ENCODE measurements at regions not wholly inside any gene's neighbourhood (a gene's known extent, or its start where the extent isn't known, plus 50 kb on each side); places are given as distances from the start of the nearest gene placed in this dataset.

DNA sequence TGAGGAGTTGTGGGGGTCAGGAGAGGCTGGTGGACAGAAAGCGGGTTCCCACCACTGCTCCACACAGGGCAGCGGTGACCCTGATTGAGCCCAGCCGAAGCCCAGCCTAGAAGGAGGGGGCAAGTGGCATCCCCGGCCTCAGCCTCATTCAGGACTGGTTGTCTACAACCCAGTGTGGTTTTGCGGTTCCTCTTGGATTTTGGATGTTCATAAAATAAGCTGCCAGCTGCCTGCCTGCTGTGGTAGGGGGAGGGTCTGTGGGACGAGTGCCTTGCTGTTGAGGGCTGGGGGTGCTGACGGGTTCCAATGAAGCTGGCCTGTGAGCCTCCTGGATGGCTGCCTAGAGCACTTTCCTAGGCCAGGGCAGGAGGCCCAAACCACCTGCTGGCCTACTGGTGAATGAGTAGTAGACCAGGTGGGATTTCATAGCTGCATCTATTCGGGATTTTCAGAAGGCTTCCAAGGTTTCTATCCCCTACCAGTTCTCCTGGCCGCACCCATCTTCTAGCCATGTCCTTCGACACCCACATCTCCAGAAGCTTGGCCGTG, 102.4 kb downstream of the NDFIP1 start:
- TF ChIP-seq FOXP2 (optimal IDR thresholded peaks at IDR 0.05; ENCODE audit: borderline replicate concordance, extremely low read depth, extremely low read length, insufficient read depth) (no peak), TAF1 (IDR thresholded peaks at IDR 0.05; ENCODE audit: borderline replicate concordance, insufficient read depth, low read length) (no peak), POLR2AphosphoS5 (IDR thresholded peaks at IDR 0.05; ENCODE audit: low read depth, low read length) (no peak), SIN3A (IDR thresholded peaks at IDR 0.05; ENCODE audit: borderline replicate concordance, insufficient read depth, low read length) (no peak)
- TF ChIP-seq, protein P1, sequence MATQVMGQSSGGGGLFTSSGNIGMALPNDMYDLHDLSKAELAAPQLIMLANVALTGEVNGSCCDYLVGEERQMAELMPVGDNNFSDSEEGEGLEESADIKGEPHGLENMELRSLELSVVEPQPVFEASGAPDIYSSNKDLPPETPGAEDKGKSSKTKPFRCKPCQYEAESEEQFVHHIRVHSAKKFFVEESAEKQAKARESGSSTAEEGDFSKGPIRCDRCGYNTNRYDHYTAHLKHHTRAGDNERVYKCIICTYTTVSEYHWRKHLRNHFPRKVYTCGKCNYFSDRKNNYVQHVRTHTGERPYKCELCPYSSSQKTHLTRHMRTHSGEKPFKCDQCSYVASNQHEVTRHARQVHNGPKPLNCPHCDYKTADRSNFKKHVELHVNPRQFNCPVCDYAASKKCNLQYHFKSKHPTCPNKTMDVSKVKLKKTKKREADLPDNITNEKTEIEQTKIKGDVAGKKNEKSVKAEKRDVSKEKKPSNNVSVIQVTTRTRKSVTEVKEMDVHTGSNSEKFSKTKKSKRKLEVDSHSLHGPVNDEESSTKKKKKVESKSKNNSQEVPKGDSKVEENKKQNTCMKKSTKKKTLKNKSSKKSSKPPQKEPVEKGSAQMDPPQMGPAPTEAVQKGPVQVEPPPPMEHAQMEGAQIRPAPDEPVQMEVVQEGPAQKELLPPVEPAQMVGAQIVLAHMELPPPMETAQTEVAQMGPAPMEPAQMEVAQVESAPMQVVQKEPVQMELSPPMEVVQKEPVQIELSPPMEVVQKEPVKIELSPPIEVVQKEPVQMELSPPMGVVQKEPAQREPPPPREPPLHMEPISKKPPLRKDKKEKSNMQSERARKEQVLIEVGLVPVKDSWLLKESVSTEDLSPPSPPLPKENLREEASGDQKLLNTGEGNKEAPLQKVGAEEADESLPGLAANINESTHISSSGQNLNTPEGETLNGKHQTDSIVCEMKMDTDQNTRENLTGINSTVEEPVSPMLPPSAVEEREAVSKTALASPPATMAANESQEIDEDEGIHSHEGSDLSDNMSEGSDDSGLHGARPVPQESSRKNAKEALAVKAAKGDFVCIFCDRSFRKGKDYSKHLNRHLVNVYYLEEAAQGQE (IDR thresholded peaks at IDR 0.05; ENCODE audit: insufficient read depth in 1 of 2, low read depth in 2 of 2, low read length in 2 of 2), result no peak

DNA sequence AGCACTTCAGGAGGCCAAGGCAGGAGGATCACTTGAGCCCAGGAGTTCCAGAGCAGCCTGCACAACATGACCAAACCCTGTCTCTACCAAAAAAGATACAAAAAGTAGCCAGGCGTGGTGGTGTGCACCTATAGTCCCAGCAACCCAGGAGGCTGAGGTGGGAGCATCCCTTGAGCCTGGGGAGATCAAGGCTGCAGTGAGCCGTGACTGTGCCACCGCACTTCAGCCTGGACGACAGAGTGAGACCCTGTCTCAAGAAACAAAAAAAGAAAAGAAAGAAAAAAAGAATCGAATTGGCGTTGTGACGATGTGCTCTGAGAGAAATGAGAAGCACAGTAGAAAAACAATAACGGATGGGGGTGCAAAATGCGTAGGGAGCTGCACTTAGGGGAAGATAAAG, 101.4 kb downstream of the NDFIP1 start:
- TF ChIP-seq FOXP2 (optimal IDR thresholded peaks at IDR 0.05; ENCODE audit: borderline replicate concordance, extremely low read depth, extremely low read length, insufficient read depth), result no peak
- TF ChIP-seq, protein P1 (IDR thresholded peaks at IDR 0.05; ENCODE audit: insufficient read depth in 1 of 2, low read depth in 2 of 2, low read length in 2 of 2), result no peak
- no peak for TF ChIP-seq SIN3A (IDR thresholded peaks at IDR 0.05; ENCODE audit: borderline replicate concordance, insufficient read depth, low read length)
- no peak for TF ChIP-seq POLR2AphosphoS5 (IDR thresholded peaks at IDR 0.05; ENCODE audit: low read depth, low read length)
- TF ChIP-seq TAF1 (IDR thresholded peaks at IDR 0.05; ENCODE audit: borderline replicate concordance, insufficient read depth, low read length), result no peak

DNA sequence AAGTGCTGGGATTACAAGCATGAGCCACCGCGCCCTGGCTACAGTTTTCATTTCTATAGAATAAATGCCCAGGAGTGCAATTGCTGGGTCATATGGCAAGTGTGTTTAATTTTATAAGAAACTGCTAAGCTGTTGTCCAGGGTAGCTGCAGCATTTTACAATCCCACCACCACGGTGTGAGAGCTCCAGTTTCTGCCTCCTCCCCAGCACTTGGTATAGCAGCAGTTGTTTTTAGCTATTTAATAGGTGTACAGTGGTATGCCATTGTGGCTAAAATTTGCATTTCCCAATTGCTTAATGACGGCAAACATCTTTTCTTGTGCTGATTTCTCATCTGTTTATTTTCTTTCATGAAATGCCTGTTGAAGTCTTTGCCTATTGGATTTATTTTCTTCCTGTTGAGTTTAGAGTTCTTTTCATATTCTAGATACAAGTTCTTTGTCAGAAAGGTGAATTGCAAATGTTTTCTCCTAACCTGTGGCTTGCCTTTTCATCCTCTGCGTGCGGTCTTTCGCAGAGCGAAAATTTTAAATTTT, 100.3 kb downstream of the NDFIP1 start:
- TF ChIP-seq FOXP2 (optimal IDR thresholded peaks at IDR 0.05; ENCODE audit: borderline replicate concordance, extremely low read depth, extremely low read length, insufficient read depth) (no peak), SIN3A (IDR thresholded peaks at IDR 0.05; ENCODE audit: borderline replicate concordance, insufficient read depth, low read length) (no peak), POLR2AphosphoS5 (IDR thresholded peaks at IDR 0.05; ENCODE audit: low read depth, low read length) (no peak), TAF1 (IDR thresholded peaks at IDR 0.05; ENCODE audit: borderline replicate concordance, insufficient read depth, low read length) (no peak)
- TF ChIP-seq, protein P1 (IDR thresholded peaks at IDR 0.05; ENCODE audit: insufficient read depth in 1 of 2, low read depth in 2 of 2, low read length in 2 of 2), result no peak

DNA sequence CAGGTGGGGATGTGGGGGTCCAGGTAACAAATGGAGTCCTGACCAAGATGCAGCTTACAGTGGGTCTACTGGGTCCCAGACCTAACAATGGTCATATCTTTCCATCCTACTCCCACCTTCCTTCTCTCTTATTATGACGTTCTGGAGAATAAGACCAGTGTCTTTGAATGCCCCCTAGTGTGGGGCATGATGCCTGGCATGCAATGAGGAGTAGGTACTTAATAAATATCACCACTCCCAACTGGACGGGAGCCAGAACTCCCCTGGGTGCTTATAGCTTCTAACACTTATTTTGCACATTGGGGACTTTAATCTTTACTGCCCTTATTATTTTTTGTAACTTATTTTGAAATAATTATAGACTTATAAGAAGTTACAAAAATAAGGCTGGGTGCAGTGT, 98.2 kb downstream of the NDFIP1 start:
- TF ChIP-seq, protein P1 (IDR thresholded peaks at IDR 0.05; ENCODE audit: insufficient read depth in 1 of 2, low read depth in 2 of 2, low read length in 2 of 2), result no peak
- TF ChIP-seq POLR2AphosphoS5 (IDR thresholded peaks at IDR 0.05; ENCODE audit: low read depth, low read length) (no peak), FOXP2 (optimal IDR thresholded peaks at IDR 0.05; ENCODE audit: borderline replicate concordance, extremely low read depth, extremely low read length, insufficient read depth) (no peak), SIN3A (IDR thresholded peaks at IDR 0.05; ENCODE audit: borderline replicate concordance, insufficient read depth, low read length) (no peak), TAF1 (IDR thresholded peaks at IDR 0.05; ENCODE audit: borderline replicate concordance, insufficient read depth, low read length) (no peak)
